Neural progenitor cell (in vitro differentiated cells): ENCODE measurements at regions not wholly inside any gene's neighbourhood (a gene's known extent, or its start where the extent isn't known, plus 50 kb on each side); places are given as distances from the start of the nearest gene placed in this dataset.

Source experiments
- DNase-seq: peaks from one replicate; pipeline ENCODE4 v3.0.0-alpha.2; 2016; ENCODE audit warnings: low spot score
- H2AFZ ChIP-seq: fragments of 200-600 bp; sonication (generic); replicated peaks from 2 replicates; pipeline ENCODE4 v1.6.1; 2016; ENCODE audit warnings: antibody characterized with exemption
- H3F3A ChIP-seq: fragments of 200-600 bp; sonication (generic); 2 replicates; pipeline ENCODE4 v1.6.1; 2016; ENCODE audit warnings: antibody characterized with exemption, low read depth
- H3K27ac ChIP-seq: fragments of 200-600 bp; sonication (generic); 2 replicates; pipeline ENCODE4 v1.5.1; 2016; ENCODE audit warnings: mild to moderate bottlenecking
- H3K27me3 ChIP-seq: fragments of 200-600 bp; sonication (generic); 2 replicates; pipeline ENCODE4 v1.6.1; 2016; ENCODE audit warnings: mild to moderate bottlenecking, moderate library complexity
- H3K36me3 ChIP-seq: fragments of 200-600 bp; sonication (generic); 2 replicates; pipeline ENCODE4 v1.5.1; 2016
- H3K4me1 ChIP-seq: fragments of 200-600 bp; sonication (generic); 2 replicates; pipeline ENCODE4 v1.6.1; 2016; ENCODE audit warnings: mixed run types
- H3K4me2 ChIP-seq: fragments of 200-600 bp; sonication (generic); 2 replicates; pipeline ENCODE4 v1.6.1; 2016
- H3K4me3 ChIP-seq: fragments of 200-600 bp; sonication (generic); 2 replicates; pipeline ENCODE4 v1.5.1; 2016
- H3K79me2 ChIP-seq: fragments of 200-600 bp; sonication (generic); 2 replicates; pipeline ENCODE4 v1.6.1; 2016; ENCODE audit warnings: low read depth
- H3K9ac ChIP-seq: fragments of 200-600 bp; sonication (generic); 2 replicates; pipeline ENCODE4 v1.6.1; 2016
- H3K9me3 ChIP-seq: fragments of 200-600 bp; sonication (generic); 2 replicates; pipeline ENCODE4 v1.5.1; 2016; ENCODE audit warnings: low read depth
- H4K20me1 ChIP-seq: fragments of 200-600 bp; sonication (generic); 2 replicates; pipeline ENCODE4 v1.6.1; 2016; ENCODE audit warnings: low read depth
- H3K27ac Mint-ChIP-seq: 3 replicates; pipeline ENCODE4 v1.8.0; 2021; ENCODE audit warnings: mixed read lengths
- H3K27me3 Mint-ChIP-seq: 2 replicates; pipeline ENCODE4 v1.8.0; 2022; ENCODE audit warnings: low read depth, mild to moderate bottlenecking, inconsistent platforms, moderate library complexity, mixed read lengths; ENCODE audit not compliant: insufficient read depth
- H3K36me3 Mint-ChIP-seq: 3 replicates; pipeline ENCODE4 v1.8.0; 2021; ENCODE audit warnings: mixed read lengths
- H3K4me1 Mint-ChIP-seq: 3 replicates; pipeline ENCODE4 v1.8.0; 2021; ENCODE audit warnings: mixed read lengths
- H3K4me3 Mint-ChIP-seq: 3 replicates; pipeline ENCODE4 v1.8.0; 2021; ENCODE audit warnings: mild to moderate bottlenecking, moderate library complexity, mixed read lengths
- H3K9me3 Mint-ChIP-seq: 3 replicates; pipeline ENCODE4 v1.8.0; 2020; ENCODE audit warnings: mixed read lengths
- CTCF ChIP-seq: fragments of 200-600 bp; sonication (generic); IDR thresholded peaks from 2 replicates; pipeline ENCODE4 v1.5.1; 2017; ENCODE audit warnings: antibody characterized with exemption, mild to moderate bottlenecking
- EZH2 ChIP-seq: fragments of 200-600 bp; sonication (generic); IDR thresholded peaks from 2 replicates; pipeline ENCODE4 v1.6.1; 2017; ENCODE audit warnings: antibody characterized with exemption, mild to moderate bottlenecking, moderate library complexity
- EZH2phosphoT487 ChIP-seq: fragments of 200-600 bp; sonication (generic); IDR thresholded peaks from 2 replicates; pipeline ENCODE4 v1.6.1; 2017; ENCODE audit warnings: antibody characterized with exemption

- Histone ChIP-seq H3K79me2 (no peaks in the 10 kb centered on the region), H3K4me3 (no peak overlapping the region), H3K9ac (no peak overlapping the region), H3K4me2 (no peak overlapping the region), H3K36me3 (no peaks in the 10 kb centered on the region), H4K20me1 (no peaks in the 10 kb centered on the region), H3K4me1 (no peaks in the 10 kb centered on the region), H3F3A (no peaks in the 10 kb centered on the region), H3K9me3 (no peaks in the 10 kb centered on the region), H2AFZ (no peak overlapping the region), H3K27me3 (no peaks in the 10 kb centered on the region), H3K27ac (no peak overlapping the region)
- H3K27me3 Mint-ChIP-seq: peaks cover 2% of the 10 kb centered on the region
- TF ChIP-seq CTCF (no peak), EZH2 (no peak), EZH2phosphoT487 (no peak)
- no peaks in the 10 kb centered on the region for H3K36me3 Mint-ChIP-seq
- H3K4me1 Mint-ChIP-seq: no peaks in the 10 kb centered on the region
- no peak overlapping the region for H3K27ac Mint-ChIP-seq
- DNase-seq: no peak
- H3K9me3 Mint-ChIP-seq: peaks cover 7% of the 10 kb centered on the region
- H3K4me3 Mint-ChIP-seq: no peak overlapping the region
These were observed 915.4 kb downstream of the PCDH19 start for GRCh38 chrX:99494668-99495067.

GRCh38 chrX:99480728-99481127 lies 929.3 kb downstream of the PCDH19 start:
- TF ChIP-seq EZH2phosphoT487 (no peak), EZH2 (no peak), CTCF (no peak)
- Histone ChIP-seq H3K4me3 (no peak overlapping the region), H3K9ac (no peak overlapping the region), H3K79me2 (no peaks in the 10 kb centered on the region), H3K4me2 (no peak overlapping the region), H3K36me3 (no peaks in the 10 kb centered on the region), H3K27me3 (no peaks in the 10 kb centered on the region), H4K20me1 (no peaks in the 10 kb centered on the region), H2AFZ (no peak overlapping the region), H3K9me3 (peaks cover 12% of the 10 kb centered on the region), H3F3A (peaks cover 3% of the 10 kb centered on the region), H3K27ac (no peak overlapping the region), H3K4me1 (no peaks in the 10 kb centered on the region)
- no peak for DNase-seq
- no peaks in the 10 kb centered on the region for H3K27me3 Mint-ChIP-seq
- H3K36me3 Mint-ChIP-seq: no peaks in the 10 kb centered on the region
- no peaks in the 10 kb centered on the region for H3K4me1 Mint-ChIP-seq
- no peak overlapping the region for H3K4me3 Mint-ChIP-seq
- no peak overlapping the region for H3K27ac Mint-ChIP-seq
- no peaks in the 10 kb centered on the region for H3K9me3 Mint-ChIP-seq

DNA sequence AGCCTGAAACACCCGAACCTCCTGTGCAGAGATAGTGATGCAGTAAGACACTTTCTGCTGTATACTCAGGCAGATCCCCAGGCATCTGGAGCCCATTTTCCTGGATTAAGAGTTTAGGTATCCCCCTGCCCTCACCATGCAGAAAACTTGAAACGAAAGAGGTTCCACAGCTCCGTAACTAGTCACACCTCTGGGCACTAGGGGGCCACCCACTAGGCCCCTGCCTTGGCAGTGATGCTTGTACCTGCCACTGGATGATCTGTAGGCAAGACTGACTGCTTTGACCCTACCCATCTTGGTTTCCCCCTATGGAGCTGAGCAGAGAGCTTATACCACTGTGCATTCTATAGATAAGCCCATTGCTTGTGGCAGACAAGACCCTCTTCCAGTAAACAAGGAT lies 940.6 kb downstream of the PCDH19 start:
- no peak for DNase-seq
- TF ChIP-seq CTCF (no peak), EZH2phosphoT487 (no peak), EZH2 (no peak)
- Histone ChIP-seq H3K9ac (no peak overlapping the region), H4K20me1 (no peaks in the 10 kb centered on the region), H3F3A (no peaks in the 10 kb centered on the region), H3K79me2 (no peaks in the 10 kb centered on the region), H2AFZ (no peak overlapping the region), H3K36me3 (no peaks in the 10 kb centered on the region), H3K9me3 (no peaks in the 10 kb centered on the region), H3K4me3 (no peak overlapping the region), H3K27me3 (no peaks in the 10 kb centered on the region), H3K4me1 (no peaks in the 10 kb centered on the region), H3K4me2 (no peak overlapping the region), H3K27ac (no peak overlapping the region)
- Mint-ChIP-seq H3K9me3 (no peaks in the 10 kb centered on the region), H3K27me3 (no peaks in the 10 kb centered on the region), H3K4me1 (no peaks in the 10 kb centered on the region), H3K27ac (no peak overlapping the region), H3K36me3 (no peaks in the 10 kb centered on the region), H3K4me3 (no peak overlapping the region)

GRCh38 chrX:99468993-99469392 lies 941.1 kb downstream of the PCDH19 start:
- Histone ChIP-seq H3K9me3 (no peaks in the 10 kb centered on the region), H3K4me2 (no peak overlapping the region), H4K20me1 (no peaks in the 10 kb centered on the region), H3K36me3 (no peaks in the 10 kb centered on the region), H3F3A (no peaks in the 10 kb centered on the region), H3K27ac (no peak overlapping the region), H3K9ac (no peak overlapping the region), H2AFZ (no peak overlapping the region), H3K4me3 (no peak overlapping the region), H3K79me2 (no peaks in the 10 kb centered on the region), H3K4me1 (no peaks in the 10 kb centered on the region), H3K27me3 (no peaks in the 10 kb centered on the region)
- Mint-ChIP-seq H3K4me3 (no peak overlapping the region), H3K36me3 (no peaks in the 10 kb centered on the region), H3K27ac (no peak overlapping the region), H3K4me1 (no peaks in the 10 kb centered on the region), H3K27me3 (no peaks in the 10 kb centered on the region), H3K9me3 (no peaks in the 10 kb centered on the region)
- TF ChIP-seq CTCF (no peak), EZH2phosphoT487 (no peak), EZH2 (no peak)
- no peak for DNase-seq
